ENCODE measurements at regions not wholly inside any gene's neighbourhood (a gene's known extent, or its start where the extent isn't known, plus 50 kb on each side); places are given as distances from the start of the nearest gene placed in this dataset.
"Not testable (repeated sequence)": the region's sequence is repeated elsewhere in the genome, so short reads cannot be mapped to it uniquely, and the experiment has no call there.

DNA sequence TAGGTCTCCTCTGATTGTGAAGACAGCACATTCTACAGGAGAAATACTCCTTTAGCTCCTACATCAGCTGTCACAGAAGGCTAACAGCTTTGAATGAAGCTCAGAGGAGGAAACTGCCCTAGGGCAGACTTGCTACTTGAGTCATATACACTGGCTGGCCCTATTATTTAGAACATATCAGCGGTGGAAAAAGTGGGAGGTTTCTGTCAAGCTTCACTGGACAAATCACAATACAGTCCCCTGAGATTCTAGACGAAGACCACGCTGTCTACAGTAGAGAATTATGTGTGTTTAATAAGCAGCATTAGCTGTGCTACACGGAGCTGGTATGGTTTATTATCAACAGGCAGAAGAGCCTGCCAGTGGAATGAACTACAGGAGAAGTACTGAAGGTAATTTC lies 230.9 kb upstream of the FSIP2 start:
- peak; percentile 2 for DNase-seq (ENCODE audit: low spot score)

DNA sequence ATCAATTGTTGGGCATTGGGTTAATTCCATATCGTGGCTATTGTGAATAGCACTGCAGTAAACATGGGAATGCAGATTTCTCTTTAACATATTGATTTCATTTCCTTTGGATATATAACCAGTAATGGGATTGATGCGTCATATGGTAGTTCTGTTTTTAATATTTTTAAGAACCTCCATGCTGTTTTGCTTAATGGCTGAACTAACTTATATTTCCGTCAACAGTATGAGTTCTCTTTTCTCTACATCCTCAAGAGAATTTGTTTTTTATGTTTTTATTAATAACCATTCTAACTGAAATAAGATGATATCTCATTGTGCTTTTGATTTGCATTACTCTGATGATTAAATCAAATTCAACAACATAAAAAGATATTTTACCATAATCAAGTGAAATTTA lies 228.5 kb upstream of the FSIP2 start:
- DNase-seq (ENCODE audit: low spot score): no peak

DNA sequence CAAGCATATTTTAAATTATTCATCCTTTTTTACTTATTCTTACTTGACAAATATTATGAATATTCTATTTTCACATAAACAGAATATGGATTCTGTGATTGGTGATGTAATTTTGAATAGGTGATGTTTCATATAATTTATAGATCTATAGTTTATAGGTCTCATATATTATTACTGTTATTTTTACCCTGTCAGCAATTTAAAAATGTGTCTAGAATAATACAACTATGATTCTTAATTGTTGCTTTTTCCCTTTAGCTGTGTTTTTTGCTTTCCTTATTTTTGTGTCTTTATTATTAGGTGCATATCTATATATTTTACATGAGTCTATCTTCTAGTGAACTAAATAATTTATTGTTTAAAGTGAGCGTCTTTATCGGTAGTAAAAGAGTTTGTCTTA lies 226.7 kb upstream of the FSIP2 start:
- no peak for DNase-seq (ENCODE audit: low spot score)

DNA sequence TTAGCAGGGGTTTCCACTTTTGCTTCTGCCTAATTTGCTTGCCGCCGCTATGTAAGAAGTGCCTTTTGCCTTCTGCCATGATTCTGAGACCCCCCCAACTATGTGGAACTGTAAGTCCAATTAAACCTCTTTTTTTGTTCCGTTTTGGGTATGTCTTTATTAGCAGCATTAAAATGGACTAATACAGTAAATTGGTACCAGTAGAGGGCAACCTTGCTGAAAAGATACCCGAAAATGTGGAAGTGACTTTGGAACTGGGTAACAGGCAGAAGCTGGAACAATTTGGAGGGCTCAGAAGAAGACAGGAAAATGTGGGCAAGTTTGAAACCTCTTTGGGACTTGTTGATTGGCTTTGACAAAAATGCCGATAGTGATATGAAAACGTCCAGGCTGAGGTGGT lies 216.1 kb upstream of the FSIP2 start:
- DNase-seq (ENCODE audit: low spot score): no peak

DNA sequence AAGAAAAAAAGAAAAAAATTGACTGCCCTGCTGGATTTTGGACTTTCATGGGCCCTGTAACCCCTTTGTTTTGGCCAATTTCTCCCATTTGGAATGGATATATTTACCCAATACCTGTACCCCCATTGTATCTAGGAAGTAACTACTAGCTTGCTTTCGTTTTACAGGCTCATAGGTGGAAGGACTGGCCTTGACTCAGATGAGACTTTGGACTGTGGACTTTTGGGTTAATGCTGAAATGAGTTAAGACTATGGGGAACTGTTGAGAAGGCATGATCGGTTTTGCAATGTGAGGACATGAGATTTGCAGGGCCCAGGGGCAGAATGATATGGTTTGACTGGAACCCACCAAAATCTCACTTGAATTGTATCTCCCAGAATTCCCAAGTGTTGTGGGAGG lies 214.4 kb upstream of the FSIP2 start:
- not testable (repeated sequence) for DNase-seq (ENCODE audit: low spot score)

DNA sequence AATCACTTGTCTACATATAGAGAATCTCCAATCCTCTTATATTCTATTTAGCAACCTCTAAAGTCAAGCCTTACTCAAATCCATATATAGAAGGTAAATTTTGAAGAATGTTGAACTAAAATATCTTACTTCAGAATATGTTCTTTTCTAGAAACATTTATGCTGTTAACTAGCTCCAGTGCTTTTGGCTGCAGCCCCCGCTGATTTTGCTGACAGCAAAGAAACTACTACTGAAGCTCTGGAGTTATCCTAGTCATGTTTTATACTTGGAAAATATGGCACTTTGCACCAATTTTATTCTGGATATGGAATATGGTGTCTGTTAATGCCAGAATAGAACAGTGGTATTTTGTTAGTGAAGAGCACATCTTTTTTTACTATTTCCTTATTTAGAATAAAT lies 212.4 kb upstream of the FSIP2 start:
- no peak for DNase-seq (ENCODE audit: low spot score)

DNA sequence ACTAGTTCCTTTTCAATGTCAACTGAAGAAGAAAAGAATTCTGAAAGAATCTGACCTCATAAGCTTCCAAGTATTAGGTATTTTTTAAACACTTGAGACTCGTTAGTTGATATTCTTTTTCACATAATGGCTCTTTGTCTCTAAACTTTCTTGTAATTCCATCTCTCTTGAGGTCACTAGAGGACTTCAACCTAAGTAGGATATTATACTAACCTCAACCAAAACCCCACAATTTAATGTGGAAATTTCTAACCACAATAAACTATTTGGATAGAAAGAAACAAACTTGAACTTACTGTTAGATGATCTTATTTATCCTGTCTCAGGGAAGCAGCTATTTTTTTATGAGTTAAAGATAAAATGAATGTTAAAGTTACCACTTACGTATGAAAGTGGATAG lies 206.9 kb upstream of the FSIP2 start:
- DNase-seq (ENCODE audit: low spot score): no peak

DNA sequence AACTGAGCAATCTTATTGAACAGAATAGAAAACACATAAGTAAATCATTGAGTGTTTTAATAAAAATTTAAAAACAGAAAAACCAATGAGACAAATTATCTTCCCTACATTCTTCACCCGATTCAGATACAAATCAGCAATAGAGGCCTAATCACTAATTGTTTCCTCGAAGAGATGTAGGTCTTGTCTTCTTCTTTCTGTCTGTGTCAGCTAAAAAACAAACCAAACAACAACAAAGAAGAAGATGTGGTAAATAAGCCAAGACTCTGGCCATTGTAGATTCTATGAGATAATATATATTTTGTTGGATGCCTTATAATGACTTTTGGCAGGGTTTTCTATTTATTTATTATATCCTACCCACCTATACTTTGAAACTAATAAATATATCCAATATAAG lies 200.9 kb upstream of the FSIP2 start:
- no peak for DNase-seq (ENCODE audit: low spot score)

DNA sequence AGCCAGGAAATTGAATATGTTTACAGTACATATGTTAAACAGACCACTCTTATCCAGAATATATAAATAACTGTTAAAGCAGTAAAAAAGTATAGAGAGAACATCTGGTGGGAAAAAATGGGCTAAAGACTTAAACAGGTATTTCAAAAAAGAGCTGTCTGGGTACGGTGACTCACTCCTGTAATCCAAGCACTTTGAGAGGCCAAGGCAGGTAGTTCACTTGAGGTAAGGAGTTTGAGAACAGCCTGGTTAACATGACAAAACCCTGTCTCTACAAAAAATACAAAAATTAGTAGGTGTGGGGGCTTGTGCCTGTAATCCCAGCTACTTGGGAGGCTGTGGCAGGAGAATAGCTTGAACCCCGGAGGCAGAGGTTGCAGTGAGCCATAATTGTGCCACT lies 171.4 kb upstream of the FSIP2 start:
- DNase-seq (ENCODE audit: low spot score): no peak

DNA sequence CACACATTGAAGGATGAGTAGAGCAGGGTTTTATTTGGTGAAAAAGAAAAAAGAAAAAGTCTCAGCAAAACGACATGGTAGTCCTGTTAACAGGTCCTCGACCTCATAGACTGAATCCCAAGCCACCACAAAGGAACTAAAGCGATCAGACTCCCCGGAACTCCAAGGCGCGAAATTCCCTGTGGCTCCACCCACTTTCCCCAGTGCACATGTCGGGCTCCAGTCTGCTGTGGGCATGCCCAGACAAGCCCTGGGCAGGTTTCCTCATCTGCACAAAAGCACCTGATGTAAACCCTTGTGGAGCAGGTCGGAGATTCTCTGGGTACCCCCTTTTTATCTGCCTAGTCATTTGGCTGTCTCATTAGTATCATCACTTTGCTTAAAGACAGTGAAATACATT lies 170.7 kb upstream of the FSIP2 start:
- no peak for DNase-seq (ENCODE audit: low spot score)

DNA sequence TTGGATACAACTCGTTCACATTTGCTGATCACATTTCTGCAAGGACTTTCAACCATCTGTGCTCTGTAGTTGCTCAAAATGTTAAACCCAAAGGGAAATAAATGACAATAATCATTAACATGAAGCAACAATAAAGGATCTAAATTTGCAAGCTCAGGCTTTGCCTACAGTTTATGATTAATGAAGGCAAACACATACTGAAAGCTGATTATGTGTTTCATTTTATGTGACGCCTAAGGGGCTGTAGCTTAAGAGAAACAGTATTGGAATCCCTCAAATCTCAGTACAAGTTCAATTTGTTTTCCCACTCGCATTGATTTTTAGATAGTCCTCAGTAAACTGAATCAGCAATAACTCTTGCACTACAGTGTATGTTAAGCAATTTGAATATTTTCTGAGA lies 160.3 kb upstream of the FSIP2 start:
- no peak for DNase-seq (ENCODE audit: low spot score)

DNA sequence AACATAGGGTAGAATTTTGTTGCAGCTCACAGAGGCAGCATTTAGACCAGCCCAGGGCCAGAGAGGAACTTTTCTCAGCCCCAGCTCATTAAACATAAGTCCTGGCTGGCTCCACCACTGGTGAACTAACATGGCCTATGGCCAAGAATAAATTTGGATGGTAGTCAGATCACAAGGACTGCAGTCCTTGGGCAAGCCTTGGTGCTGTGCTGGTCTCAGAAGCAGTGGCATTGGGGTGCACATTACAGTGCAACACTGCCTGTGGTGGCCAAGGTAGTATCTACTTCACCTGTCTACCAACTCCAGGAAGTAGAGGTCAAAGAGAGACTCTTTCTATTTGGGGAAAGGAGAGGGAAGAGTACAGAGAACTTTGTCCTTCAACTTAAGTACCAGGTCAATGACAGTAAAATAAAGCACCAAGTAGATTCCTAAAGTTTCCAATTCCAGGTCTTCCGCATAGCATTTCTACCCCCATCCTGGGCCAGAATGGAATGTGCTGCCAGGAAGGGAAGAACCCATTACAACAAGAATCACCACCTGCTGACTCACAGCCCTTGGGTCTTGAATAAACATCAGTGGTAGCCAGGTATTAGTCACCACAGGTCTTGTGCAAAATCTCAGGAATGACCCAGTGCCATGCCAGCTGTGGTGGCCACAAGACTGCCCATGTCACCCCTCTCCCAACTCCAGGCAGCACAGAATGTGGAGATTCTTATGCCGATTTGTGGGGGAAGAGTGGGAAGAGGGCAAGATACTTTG lies 155.4 kb upstream of the FSIP2 start:
- peak; percentile 99 for DNase-seq (ENCODE audit: low spot score)

DNA sequence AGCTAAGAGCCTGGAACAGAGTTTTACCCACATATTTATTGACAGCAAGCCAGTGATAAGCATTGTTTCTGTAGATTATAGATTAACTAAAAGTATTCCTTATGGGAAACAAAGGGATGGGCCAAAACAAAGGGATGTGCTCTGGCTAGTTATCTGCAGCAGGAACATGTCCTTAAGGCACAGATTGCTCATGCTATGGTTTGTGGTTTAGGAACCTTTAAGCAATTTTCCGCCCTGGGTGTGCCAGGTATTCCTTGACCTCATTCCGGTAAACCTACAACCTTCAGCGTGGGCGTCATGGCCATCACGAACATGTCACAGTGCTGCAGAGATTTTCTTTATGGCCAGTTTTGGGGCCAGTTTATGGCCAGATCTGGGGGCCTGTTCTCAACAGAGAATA lies 153.4 kb upstream of the FSIP2 start:
- not testable (repeated sequence) for DNase-seq (ENCODE audit: low spot score)

DNA sequence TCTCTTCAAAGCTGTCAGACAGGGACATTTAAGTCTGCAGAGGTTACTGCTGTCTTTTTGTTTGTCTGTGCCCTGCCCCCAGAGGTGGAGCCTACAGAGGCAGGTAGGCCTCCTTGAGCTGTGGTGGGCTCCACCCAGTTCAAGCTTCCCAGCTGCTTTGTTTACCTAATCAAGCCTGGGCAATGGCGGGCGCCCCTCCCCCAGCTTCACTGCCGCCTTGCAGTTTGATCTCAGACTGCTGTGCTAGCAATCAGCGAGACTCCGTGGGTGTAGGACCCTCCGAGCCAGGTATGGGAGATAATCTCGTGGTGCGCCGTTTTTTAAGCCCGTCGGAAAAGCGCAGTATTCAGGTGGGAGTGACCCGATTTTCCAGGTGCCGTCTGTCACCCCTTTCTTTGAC lies 147.3 kb upstream of the FSIP2 start:
- not testable (repeated sequence) for DNase-seq (ENCODE audit: low spot score)

DNA sequence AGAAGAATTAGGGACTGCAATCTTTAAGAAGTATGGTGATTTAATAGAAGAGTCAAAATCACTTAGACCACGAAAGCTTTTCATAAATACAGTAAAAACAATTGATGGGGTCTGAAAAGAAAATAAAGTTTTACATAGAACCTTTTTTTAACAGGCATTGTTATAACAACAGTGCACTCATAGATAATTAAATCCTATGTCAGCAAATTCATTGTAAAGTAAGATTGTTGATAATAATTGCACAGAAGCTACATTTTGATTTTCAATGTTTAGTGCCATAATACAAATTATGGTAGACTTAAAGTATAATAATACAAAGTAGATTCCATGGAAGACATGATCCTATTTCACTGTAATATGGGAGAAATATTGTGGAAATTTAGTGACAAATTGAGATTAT lies 130.7 kb upstream of the FSIP2 start:
- no peak for DNase-seq (ENCODE audit: low spot score)

DNA sequence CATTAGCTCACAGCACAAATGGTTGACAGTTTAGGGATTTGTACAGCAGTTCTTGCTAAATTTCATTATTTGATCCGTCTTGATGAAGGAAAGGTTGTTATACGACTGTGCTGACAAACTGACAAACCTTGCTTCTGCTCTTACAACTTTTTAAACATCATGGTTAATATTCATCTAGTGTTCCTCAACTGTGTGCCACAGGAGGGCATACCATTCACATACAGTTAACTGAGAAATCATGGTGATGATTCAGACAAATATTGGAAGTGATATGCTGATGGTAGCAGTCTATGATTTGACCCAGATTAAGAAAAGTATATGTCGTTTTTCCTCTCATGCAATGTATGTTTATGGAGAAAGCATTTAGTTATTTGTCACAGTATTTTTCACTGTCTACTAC lies 129.8 kb upstream of the FSIP2 start:
- DNase-seq (ENCODE audit: low spot score): peak; percentile 61

DNA sequence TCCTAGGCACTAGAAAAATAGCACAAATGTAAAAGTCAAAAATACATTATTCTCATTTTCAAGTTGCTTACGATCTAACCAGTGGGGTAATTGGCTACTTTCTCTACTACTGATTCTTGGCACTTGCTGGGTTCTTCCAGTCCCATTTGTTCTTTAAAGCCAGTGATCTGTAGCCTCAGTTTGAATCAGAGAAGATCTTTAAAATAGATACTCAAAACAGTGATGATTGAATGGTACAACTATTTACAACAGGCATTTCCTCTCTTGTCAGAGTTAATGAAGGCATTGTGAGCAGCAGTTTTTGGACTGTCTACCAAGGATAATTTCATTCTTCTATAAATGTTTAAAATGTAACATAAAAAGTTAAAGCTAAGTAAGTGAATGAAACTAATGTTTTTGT lies 128.3 kb upstream of the FSIP2 start:
- peak; percentile 59 for DNase-seq (ENCODE audit: low spot score)

DNA sequence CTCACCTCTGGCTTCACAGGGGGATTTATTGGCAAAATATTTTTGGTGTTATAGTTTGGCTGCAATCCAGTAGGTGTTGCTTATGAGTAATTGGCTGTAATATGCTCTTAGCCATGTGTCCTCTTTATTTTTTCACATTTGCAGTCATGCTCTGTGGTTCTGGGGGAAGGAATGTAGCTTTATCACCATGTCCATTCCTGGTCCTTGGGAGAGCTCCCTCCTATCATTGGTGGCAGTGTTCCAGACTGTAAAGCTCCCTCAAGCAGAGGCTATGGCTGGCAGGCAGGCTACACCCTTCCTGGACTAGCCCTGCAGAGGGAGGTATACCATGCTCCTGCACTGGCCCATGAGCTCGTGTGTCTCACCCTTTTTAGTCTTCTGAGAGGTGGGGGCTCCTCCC lies 120.0 kb upstream of the FSIP2 start:
- DNase-seq (ENCODE audit: low spot score): peak; percentile 92

DNA sequence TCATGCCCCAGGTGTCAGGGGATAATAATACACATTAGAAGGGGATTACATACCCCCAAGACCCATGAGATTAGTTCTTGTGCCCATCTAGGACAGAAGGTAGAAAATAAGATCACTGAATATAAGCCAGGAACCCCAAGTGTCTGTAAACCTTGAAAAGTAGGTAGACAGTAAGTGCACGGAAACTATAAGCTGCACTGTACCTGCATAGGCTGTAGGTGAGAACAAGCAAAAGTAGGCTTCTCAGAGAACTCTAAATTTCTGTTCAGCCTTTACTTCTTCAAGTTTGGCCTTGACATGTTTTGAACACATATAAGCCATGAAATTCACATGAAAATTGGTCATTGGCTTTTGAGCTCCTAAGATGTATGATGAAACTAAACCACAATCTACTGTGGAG lies 113.0 kb upstream of the FSIP2 start:
- DNase-seq (ENCODE audit: low spot score): no peak

DNA sequence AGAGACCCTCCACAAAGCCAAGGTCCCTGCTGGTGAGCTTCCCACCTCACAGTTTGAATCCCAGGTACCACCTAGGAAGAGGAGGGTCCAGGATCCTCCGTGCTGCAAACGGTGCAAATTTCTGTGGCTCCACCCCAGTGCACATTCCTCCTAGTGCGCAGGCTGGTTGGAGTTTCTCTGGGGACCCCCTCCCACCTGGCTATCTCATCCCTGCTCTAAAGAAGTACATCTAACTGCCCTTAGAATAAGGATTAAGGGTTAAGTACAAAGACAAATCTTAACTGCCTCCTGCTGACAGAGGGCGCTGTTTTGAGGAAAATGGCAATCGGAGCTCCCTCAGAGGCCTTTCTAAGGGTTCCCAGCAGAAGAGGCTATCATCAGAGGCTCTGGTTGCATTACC lies 109.6 kb upstream of the FSIP2 start:
- DNase-seq (ENCODE audit: low spot score): no peak

DNA sequence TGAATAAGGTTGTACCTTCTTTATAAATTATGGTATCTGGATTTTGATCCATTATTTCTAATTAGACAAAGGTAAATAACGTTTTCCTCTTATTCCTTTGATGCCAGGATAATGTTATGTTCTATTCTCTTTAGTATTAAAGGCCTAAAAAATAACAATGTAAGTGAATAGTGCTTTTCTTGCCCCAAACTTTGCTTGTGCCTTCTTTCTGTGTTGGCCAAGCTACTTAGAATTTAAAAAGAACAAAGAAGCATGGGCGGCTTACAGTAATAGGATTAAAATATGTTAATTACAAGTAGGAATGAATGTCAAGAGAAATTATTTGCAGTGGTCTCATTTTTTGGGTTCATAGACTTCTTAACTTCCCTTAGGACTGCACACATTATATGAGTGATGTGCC lies 105.0 kb upstream of the FSIP2 start:
- DNase-seq (ENCODE audit: low spot score): no peak

DNA sequence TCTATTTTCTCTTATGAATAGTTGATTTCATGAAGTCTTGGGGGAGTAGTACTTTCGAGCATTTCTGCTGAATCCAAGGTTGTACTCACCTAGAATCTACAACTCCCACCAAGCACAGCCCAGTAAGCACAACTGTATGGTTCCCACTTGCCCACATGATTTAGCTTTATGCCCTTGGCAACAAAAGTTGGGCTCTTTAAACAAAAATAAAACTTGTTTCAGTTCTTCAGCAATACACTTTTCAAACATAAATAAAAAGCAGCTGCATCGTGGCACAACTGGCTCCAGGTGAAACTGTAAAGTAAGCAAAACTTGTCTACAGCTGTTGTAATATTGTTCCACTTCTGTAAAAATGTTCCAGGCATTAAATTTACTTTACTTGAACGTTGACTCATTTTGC lies 99.8 kb upstream of the FSIP2 start:
- DNase-seq (ENCODE audit: low spot score): no peak

DNA sequence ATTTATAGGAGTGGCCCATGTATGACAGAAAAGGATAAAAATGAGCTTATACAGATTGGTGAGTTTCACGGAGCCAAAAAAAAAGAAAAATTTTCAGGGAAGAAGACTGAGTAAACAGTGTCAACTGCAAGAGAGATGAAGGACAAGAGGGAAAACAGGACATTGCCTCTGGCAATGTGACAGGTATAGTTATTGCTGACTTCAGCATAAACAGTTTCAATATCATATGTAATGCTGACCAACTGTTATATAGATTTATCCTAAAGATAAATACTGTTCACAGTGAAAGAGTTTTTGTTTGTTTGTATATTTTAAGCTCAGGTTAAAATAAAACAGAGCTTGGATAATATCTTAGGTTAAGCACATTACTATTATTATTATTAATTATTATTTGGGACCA lies 98.0 kb upstream of the FSIP2 start:
- DNase-seq (ENCODE audit: low spot score): no peak

DNA sequence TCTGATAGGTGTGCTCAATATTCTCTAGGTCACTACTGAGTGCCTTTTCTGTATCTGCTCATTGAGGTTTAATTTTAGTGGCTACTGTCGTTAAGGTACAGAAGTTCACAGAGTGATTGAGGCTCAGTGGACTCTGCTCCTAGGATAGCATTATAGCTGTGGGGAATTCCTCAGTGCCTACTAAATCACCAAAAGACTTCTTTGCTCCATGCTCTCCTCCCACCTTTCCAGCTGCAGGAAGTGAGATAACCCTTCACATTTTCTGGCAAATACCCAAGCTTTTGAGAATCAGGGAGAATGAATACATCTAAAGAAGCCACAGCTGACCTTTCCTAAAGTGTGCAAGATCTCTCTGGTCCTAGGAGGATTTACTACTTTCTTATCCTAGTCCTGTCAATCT lies 95.2 kb upstream of the FSIP2 start:
- DNase-seq (ENCODE audit: low spot score): peak; percentile 45

DNA sequence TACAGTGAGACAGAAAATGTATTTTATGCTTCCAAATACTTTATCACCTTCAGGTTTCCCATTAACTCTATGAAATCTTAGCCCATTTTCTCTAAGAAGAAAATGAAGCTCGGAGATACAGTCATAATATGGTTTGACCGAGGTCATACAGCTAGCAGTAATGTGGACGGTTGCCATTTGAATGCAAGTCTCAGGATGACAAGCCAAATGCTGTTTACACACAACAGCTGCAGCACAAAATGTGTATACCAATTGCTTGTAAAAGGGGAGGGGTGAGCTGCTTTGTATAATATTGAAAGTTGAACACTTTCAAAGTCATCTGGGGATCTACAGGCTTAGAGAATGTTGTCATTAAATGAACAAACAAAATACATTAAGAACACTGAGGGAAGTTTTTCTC lies 93.8 kb upstream of the FSIP2 start:
- DNase-seq (ENCODE audit: low spot score): no peak
